NCI-H748 (cell line): ENCODE measurements at regions not wholly inside any gene's neighbourhood (a gene's known extent, or its start where the extent isn't known, plus 50 kb on each side); places are given as distances from the start of the nearest gene placed in this dataset.

Experiments
- DNase-seq: peaks from one replicate; lab custom pipeline; 2025; ENCODE audit not compliant: unreplicated experiment; lab: John Stamatoyannopoulos, UW

DNA sequence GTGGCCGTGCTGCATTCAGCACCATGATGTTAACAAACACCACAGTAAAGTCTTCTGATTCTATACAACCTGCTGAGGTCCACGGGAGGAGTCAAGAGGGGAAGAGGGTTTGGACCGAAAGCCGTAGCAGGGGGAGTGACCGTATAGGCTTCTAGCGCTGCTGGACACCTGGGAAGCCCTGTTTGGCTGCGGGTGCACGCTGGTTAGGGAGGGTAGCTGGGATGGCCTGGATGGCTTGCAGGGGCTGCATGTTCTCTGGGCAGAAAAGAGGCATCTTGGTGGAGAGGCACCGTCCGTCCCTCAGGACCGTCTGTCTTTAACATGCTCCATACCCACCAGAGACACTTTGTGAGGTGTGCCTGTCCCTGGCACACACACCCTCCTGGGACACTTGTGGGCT, 251.0 kb upstream of the IRX1 start:
- no peak for DNase-seq

DNA sequence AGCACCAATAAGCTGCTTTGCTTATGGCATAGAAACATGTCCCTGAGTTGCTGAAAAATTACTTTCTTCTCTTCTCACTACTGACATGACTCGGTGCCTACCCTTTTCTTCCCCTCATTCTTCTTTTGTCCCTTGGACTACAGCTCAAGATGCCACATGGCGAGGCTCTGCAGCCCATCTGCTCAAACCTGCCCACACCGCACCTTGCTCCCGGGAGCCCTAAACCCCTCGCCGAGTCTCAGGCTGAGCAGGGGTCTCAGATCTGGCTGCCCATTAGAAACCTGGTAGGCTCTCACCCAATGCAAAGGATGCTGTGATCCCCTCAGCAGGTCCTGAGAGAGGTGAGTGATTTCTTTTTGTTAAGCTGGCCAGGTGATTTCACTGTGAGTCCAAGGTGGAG, 251.7 kb upstream of the IRX1 start:
- no peak for DNase-seq

DNA sequence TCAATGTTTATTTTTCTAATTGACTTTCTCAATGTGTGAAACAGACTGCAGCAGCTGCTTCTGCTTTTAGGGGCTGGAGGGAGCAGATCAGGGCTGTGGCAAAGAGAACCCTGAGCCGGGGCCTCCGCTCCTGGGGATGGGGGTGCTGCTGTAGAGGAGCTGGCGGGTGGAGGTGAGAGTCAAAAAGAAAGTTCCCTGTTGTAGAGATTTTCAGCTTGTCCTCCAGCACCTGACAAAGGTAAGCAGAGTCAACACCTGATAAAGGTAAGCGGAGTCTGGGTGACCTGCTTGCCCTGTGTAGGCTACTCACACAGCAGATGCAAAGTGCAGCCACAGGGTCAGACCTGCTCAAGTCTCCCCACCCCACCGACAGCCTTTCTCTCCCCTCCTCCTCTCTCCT, 252.4 kb upstream of the IRX1 start:
- DNase-seq, result peak; percentile 41

DNA sequence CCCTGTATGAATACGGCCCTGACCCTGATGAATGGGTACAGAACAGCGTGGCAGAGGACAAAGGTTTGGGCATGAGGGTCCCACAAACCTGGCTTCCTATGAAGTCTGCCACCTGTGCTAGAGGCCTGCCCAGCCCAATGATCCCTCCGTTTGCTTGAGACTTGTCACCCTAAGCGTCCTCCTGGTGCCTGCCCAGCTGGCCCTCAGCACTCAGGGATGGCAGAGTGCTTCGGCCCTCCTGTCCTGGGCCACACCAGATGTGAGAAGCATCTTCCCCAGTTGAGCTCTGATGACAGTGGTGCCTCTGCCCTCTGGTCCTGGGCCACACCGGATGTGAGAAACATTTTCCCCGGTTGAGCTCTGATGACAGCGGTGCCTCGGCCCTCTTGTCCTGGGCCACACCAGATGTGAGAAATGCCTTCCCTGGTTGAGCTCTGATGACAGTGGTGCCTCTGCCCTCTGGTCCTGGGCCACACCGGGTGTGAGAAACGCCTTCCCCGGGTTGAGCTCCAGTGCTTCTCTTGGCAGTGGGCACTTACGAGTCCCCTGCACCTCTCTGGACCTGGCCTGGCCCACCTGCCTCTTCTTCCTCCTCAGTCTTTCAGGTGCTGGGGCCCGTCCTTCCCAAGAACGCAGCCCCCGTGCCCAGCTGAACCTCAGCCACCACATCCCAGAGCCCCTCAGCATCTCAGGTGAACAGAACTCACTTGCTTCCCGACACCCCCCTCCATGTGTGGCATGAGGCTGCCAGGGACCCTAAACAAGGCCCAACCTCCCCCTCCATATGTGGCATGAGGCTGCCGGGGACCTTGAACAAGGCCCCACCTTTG, 253.1 kb upstream of the IRX1 start:
- no peak for DNase-seq

DNA sequence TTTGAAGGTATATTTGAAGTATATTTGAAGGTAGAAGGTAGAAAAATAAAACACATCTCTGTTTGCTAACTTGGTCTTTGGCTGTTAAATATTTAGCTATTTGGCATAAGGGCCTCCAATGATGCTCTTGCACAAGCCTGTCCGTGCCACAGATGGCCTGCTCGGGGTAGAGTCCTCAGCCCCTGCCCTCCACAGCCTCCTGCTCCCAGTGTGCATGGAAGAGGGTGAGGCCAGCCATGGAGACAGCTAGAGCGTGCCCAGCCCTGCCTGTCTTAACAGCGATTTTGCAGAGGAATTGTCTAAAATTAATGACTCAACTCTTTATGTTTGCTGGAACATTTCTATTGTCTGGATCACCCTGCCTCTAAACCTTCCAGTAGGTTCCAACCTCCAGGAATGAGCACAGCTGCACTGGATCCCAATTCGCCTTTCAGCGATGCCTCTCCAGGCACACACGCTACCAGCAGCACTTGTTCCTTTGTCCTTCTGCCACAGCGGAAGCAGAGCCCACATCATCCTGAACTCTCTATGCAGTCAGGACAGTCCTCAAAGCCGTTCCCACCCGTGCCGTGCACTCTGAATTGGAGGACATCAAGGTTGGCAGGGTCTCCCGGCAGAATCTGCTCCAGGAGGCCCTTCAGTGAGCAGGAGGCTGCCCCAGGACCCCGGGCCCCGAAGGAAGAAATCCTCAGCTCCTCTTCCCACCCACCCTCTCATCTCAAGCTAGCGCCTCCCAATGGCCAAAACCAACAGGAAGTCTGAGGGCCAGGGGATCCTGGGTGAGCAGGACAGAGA, 254.0 kb upstream of the IRX1 start:
- no peak for DNase-seq

DNA sequence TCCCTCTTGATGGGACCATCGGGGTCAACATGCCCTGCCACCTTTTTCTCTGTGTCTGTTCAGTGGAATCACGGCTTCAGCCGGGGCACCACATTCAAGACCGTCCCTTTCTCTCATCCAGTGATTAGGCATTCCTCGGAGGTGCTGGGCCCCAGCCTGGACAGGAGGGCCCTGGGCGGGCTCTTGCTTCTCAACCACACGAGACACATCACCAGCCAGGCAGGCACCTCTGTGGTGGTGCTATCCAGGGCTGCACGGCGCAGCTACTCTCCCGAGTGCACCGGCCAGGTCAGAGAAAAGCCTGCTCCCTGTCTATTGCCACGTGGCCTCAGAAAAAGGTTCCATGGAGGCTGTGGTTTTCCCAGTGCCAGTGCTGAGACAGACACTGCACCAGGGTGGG, 255.2 kb upstream of the IRX1 start:
- no peak for DNase-seq

DNA sequence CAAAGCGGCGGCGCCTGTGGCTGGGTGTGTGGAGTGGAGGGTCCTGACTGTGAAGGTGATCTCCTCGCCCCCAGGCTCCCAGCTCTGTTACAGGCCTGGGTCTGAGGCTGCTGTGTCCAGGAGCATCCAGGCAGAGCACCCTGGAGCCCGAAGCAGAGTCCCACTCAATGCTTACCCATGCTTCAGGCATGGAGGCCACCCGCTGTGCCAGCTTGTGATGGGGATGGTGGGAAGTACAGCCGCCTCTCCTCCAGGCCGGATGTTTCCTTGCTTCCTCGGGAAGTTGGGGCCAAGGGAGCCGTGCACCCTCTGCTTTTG, 255.9 kb upstream of the IRX1 start:
- DNase-seq, result no peak

DNA sequence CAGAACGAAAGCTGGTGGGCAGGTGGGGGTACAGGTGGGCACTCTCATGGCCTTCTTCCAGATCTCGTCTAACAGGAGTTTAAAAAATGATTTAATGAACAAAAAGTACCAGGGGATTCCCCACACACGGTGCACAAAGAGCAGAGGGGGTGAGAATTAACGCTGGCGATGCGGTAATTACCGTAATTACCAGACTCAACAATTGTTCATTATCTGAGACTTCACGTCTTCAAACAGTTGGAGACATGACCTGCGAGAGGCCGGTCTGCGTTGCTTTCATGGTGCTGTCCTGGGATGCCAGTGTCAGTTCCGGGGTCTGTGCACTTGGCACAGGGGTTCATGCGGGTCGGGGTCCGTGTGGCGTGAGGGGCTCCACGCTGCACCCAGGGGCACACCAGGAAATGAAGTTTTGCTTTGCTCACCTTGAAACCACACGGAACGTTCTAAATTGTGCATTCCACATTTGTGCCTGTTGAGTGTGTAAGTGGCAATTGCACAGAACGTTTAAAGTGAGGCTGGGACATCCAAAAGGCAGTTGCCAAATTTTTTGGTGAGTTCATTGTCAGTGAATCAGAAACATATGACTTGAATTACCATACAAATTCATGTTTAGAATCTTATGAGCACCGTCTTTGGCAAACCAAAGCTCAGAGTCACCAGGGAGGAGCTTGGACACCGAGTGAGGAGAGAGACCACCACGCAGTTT, 256.4 kb upstream of the IRX1 start:
- peak; percentile 84 for DNase-seq

DNA sequence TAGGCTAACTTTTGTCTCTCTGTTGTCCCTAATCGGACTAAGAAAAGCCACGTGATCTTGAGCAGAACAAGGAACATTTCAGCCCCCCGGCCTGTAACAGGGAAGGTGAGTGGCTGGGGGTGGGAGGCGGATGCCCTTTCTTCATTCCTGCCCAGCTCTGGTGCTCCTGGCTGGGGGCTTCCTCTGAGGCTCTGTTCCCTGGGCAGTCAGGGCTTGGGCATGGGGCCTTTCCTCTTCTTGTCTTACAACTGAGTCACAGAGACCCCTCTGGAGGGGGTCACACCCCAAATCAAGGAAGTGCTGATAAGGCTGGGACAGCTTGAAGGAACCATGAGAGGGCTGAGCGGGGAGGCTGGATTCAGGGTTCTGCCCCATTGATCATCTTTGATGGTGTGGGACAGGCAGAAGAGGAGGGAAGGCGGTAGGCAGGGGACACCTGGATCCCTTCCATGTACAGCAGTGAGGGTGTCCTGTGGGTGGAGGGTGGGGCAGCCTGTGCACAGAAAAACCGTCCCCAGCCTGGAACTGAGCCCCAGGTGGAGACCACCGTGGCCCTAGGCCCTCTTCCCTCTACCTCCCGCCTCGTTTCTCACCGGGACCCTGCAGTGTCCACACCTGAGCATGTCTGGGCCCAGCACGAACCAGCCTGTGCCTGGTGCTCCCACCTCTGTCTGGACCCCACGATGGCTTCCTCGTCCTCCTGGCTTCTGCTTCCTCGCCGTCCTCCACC, 257.7 kb upstream of the IRX1 start:
- no peak for DNase-seq

DNA sequence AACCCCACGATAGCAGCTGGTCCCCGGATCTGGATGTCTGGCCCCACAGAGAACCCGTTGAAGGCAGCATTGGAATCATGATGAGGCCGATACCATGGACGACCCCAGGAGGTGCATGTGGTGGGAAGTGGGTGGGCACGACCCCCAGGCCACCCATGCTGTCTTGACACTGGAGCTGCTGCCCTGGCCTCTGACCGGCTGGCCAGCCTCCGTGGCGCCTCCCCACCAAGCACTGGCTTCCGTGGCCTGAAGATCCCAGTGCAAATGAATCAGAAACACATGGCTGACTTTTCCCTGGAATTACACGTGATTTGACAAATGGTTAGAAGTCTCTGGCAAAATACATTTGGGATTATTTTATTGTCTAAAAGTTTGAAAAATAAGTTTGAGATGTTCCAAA, 259.0 kb upstream of the IRX1 start:
- no peak for DNase-seq

DNA sequence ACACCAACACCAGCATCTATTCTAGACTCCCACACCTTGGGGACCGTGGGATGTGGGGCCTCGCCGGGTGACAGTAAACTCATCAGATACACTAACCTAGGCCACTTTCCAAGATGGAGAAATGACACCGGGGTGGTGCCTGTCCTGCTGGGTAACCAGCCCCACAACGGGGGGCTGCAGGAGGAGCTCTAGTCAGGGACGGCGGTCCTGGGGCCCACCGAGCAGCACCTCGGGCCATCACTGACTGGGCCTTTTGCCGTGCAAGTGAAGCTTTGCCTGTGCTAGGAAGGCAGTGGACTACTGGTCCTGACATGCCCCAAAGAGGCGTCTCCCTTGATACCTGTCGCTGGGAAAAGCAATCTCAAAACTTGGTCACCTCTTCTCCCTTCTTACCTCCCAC, 260.3 kb upstream of the IRX1 start:
- DNase-seq, result no peak

DNA sequence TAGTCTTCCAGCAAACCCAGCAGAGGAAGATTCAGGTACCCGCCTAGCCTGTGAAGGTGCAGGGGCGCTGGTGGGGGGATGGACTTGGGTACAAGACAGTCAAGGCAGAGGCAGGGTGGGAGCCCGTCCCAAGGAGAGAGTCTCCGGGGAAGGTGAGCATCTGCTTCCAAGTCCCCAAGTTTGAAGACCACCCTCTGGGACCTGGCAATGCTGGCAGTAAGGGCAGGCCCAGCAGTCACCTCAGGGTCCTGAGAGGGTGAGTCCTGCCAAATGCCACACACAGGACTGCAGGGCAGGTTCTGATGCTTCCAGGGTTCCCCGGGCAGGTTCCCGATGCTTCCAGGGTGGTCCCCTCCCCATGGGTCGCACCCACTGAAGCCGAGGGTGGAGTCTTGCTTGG, 261.8 kb upstream of the IRX1 start:
- no peak for DNase-seq

DNA sequence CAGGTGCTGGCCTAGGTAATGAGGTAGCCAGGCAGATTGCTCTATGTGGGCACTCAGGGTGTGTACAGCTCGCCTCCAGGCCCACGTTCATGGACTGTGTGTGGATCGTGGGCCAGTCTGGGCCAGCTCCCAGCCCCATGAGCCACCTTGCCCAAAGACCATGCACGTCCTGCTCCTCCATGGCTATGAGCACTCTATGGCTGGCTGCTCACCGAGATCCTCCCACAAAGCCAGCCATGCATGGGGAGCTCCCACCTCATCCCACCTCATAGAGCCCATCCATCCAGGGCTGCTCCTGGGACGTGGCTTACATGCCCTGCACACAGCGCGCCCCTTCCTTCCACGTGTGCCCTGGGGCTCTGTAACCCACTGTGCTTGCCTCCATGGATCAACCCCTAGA, 262.5 kb upstream of the IRX1 start:
- DNase-seq, result no peak

DNA sequence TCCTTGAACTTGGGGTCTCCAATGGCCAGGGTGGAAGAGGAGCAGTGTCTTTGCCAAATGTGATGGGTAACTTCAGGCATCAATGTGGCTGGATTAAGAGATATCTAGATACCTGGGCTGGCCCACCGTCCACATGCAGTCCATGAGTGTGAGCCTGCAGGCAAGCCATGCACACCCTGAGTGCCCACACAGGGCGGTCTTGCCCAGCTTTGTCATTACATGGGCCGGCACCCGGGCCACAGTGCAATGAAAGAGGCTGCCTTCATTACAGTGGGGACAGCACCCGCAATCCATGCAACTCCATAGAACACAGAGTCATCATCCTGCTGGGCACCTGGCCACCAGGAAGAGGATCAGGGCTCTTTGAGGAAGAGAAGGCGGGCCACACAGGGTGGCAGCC, 263.8 kb upstream of the IRX1 start:
- DNase-seq, result no peak

DNA sequence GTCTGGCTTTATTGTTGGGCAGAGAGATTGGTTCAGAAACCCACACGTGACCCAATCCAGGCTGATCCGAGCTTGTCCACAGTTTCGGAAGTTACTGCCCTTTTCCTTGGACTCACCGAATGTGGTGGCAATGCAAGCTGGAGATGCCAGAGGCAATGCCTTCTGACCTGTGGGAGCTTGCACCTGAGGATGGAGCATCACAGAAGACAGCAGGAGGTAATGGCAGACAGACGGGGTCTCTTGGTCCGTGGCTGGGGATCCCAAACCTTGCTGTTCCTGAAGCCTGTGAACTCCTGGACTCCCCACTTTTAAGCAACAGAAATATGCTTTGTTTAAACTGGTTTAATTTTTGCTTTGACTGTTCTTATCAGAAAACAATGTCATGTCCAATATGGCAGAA, 265.2 kb upstream of the IRX1 start:
- no peak for DNase-seq

DNA sequence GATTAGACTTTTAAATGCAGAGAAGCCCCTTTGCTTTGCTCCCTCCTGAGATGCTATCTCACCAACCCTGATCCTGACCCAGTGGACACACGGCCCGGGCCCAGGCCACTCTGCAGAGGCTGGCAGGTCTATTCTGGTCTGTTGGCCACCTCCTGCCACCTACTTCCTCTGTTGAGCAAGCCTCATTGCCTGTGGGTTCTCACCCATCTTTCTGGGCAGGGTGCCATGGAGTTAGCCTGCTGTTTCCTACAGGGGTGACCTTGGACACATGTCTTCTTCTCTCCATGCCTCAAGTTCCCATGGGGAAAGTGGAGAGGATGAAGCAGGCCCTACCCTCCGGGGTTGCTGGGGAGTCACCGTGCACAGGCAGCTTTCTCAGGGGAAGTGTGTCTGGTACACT, 266.2 kb upstream of the IRX1 start:
- DNase-seq, result no peak

DNA sequence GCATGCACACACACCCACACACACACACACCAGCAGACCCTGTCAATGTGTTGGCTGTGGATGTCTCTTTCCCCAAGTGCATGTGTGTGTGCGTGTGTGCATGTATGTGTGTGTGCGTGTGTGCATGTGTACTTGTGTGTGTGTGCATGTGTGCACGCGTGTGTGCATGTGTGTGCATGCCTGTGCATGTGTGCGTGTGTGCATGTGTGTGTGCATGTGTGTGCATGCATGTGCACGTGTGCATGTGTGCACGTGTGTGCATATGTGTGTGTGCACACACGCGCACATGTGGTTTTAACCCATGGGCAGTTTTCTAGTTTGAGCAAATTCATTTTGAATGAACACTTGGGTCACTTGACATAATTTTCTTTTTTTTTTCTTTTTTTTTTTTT, 268.8 kb upstream of the IRX1 start:
- no peak for DNase-seq

DNA sequence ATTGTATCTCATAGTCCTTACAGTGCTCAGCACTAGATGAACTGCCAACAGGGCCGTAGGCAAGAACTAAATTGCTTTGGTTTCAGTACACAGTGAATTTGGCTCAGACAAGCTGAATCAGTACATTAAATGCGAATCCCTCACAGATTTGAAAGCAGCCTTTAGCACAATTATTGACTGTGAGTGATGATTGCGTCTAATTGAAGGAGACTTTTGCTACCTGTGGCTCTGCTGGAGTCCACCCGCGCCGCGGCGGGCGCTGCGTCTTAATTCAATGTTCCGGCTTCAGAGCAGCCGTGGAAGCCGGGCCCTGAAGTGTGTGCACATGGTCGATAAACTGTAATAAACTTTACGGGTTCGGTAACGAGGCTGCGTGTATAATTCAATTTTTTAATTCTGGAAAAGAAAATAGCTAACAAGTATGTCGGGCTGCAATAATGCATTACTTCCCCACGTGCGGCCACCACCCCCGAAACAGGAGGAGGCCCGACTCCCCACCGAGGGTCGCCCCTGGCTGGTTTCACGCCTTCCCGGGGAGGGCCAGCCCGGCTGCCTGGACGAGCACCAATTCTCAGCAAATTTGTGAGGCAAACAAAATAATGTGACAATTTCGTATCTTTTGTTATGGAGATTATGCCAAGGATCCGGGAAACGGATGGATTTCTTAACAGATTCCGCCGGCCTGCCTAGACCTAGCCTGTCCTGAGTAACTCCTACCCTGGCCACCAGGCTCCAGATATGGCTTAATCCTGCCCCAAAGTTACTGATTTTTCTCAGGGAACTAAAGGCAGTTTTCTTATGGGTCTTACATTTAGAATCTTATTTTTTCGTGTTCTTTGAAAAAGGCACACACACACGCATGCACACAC, 269.4 kb upstream of the IRX1 start:
- peak; percentile 77 for DNase-seq

DNA sequence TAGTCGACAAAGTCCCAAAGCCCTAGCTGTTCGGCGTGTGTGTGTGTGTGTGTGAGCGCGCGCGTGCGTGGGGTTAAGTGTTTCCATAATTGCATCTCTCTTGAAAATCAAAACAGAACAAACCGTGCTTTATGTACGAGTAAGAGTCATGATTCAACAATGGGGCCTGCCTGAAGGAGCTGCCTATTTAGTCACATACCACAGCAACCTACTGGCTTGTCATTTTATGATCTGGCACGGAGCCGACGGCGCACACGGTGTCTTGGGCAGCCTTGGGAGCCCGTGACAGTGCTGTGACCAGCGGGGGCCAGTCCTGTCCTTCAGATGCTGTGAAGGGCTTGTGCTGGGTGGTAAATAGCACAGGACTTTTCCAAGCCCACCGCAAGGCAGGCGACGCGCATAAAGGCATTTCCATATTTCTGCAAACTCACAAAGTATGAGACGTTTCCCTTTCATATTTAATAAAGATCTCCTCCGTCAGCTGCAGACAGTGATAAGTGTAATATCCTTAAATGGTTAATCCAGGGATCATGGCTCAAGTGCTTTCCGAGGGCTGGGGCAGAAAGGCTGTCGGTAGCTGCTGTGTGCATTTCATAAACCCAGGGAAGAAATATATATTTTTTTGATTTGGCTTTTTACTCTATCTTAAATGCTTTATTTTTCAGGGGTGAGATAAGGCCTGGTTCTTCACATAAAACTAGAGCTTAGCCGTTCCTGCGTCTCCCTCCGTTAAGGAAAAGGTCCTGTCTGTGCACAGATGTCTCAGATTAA, 270.2 kb upstream of the IRX1 start:
- DNase-seq, result peak; percentile 93
